MM.1S (cell line): ENCODE measurements at regions not wholly inside any gene's neighbourhood (a gene's known extent, or its start where the extent isn't known, plus 50 kb on each side); places are given as distances from the start of the nearest gene placed in this dataset.

Experiments used
- CTCF ChIP-seq: fragments of 300-600 bp; sonication (generic); IDR thresholded peaks from 2 replicates; pipeline ENCODE4 v1.5.1; 2016; ENCODE audit warnings: antibody characterized with exemption, low read length, mixed read lengths
- EZH2 ChIP-seq: fragments of 300-600 bp; sonication (generic); optimal IDR thresholded peaks from 2 replicates; pipeline ENCODE3; 2017; ENCODE audit warnings: low read depth, mild to moderate bottlenecking, antibody characterized with exemption, low read length, mixed read lengths
- EZH2phosphoT487 ChIP-seq: fragments of 300-600 bp; sonication (generic); IDR thresholded peaks from 2 replicates; pipeline ENCODE4 v1.6.1; 2018; ENCODE audit warnings: antibody characterized with exemption, low read length

- no peak for TF ChIP-seq CTCF
- TF ChIP-seq EZH2, result no peak
- no peak for TF ChIP-seq EZH2phosphoT487
Measured at GRCh38 chr9:2495221-2496005, 126.2 kb upstream of the VLDLR start.
